ENCODE measurements at regions not wholly inside any gene's neighbourhood (a gene's known extent, or its start where the extent isn't known, plus 50 kb on each side); places are given as distances from the start of the nearest gene placed in this dataset.

GRCh38 chr5:99061711-99062110 lies 132.9 kb upstream of the CHD1 start:
- H3K9ac ChIP-seq (ENCODE audit: low read depth, low read length), result no peak overlapping the region
- H2AFZ ChIP-seq (ENCODE audit: low read depth, low read length), result no peak overlapping the region
- H4K20me1 ChIP-seq (ENCODE audit: insufficient read depth, low read length), result no peaks in the 10 kb centered on the region
- TF ChIP-seq EZH2 (IDR thresholded peaks at IDR 0.05; ENCODE audit: borderline replicate concordance, low read depth, low read length, severe bottlenecking) (no peak), CTCF (IDR thresholded peaks at IDR 0.05; ENCODE audit: borderline replicate concordance, extremely low read depth, low read length, poor library complexity, severe bottlenecking) (no peak)
- peaks cover 5% of the 10 kb centered on the region for H3K27me3 ChIP-seq (ENCODE audit: insufficient read depth, low read length, poor library complexity)
- H3K9me3 ChIP-seq (ENCODE audit: insufficient read depth, low read length, severe bottlenecking), result no peaks in the 10 kb centered on the region
- H3K4me1 ChIP-seq (ENCODE audit: insufficient read depth, low read length), result peaks cover 4% of the 10 kb centered on the region; the same call in 1 of the 2 replicates
- H3K36me3 ChIP-seq (ENCODE audit: insufficient read depth, low read length), result no peaks in the 10 kb centered on the region
- no peaks in the 10 kb centered on the region for H3K79me2 ChIP-seq (ENCODE audit: insufficient read depth, low read length)
- no peak for ATAC-seq (ENCODE audit: insufficient read depth, low read depth)
- H3K4me3 ChIP-seq (ENCODE audit: low read depth in 1 of 2, low read length in 2 of 2), result no peak overlapping the region
- H3K4me2 ChIP-seq (ENCODE audit: insufficient read depth, low read length), result no peak overlapping the region
- H3K27ac ChIP-seq (ENCODE audit: low read length), result no peak overlapping the region
- DNase-seq, result no peak

- Histone ChIP-seq H3K4me1 (ENCODE audit: insufficient read depth, low read length) (peaks cover 4% of the 10 kb centered on the region; the same call in 1 of the 2 replicates), H4K20me1 (ENCODE audit: insufficient read depth, low read length) (no peaks in the 10 kb centered on the region), H3K27me3 (ENCODE audit: insufficient read depth, low read length, poor library complexity) (peaks cover 5% of the 10 kb centered on the region), H3K9me3 (ENCODE audit: insufficient read depth, low read length, severe bottlenecking) (no peaks in the 10 kb centered on the region), H3K4me3 (ENCODE audit: low read depth in 1 of 2, low read length in 2 of 2) (no peak overlapping the region), H3K79me2 (ENCODE audit: insufficient read depth, low read length) (no peaks in the 10 kb centered on the region), H3K36me3 (ENCODE audit: insufficient read depth, low read length) (no peaks in the 10 kb centered on the region), H3K9ac (ENCODE audit: low read depth, low read length) (no peak overlapping the region), H3K27ac (ENCODE audit: low read length) (no peak overlapping the region), H2AFZ (ENCODE audit: low read depth, low read length) (no peak overlapping the region), H3K4me2 (ENCODE audit: insufficient read depth, low read length) (no peak overlapping the region)
- no peak for ATAC-seq (ENCODE audit: insufficient read depth, low read depth)
- DNase-seq, result no peak
- no peak for TF ChIP-seq EZH2 (IDR thresholded peaks at IDR 0.05; ENCODE audit: borderline replicate concordance, low read depth, low read length, severe bottlenecking)
- no peak for TF ChIP-seq CTCF (IDR thresholded peaks at IDR 0.05; ENCODE audit: borderline replicate concordance, extremely low read depth, low read length, poor library complexity, severe bottlenecking)
Measured at GRCh38 chr5:99061299-99061698, 132.5 kb upstream of the CHD1 start.

- H3K9me3 ChIP-seq (ENCODE audit: insufficient read depth, low read length, severe bottlenecking), result no peaks in the 10 kb centered on the region
- TF ChIP-seq EZH2 (IDR thresholded peaks at IDR 0.05; ENCODE audit: borderline replicate concordance, low read depth, low read length, severe bottlenecking) (no peak), CTCF (IDR thresholded peaks at IDR 0.05; ENCODE audit: borderline replicate concordance, extremely low read depth, low read length, poor library complexity, severe bottlenecking) (peak; percentile 91)
- H2AFZ ChIP-seq (ENCODE audit: low read depth, low read length), result peak overlapping the region; percentile 70
- no peak overlapping the region for H3K9ac ChIP-seq (ENCODE audit: low read depth, low read length)
- ATAC-seq (ENCODE audit: insufficient read depth, low read depth), result peak; percentile 83
- no peaks in the 10 kb centered on the region for H3K79me2 ChIP-seq (ENCODE audit: insufficient read depth, low read length)
- no peaks in the 10 kb centered on the region for H3K36me3 ChIP-seq (ENCODE audit: insufficient read depth, low read length)
- peaks cover 4% of the 10 kb centered on the region; the same call in 1 of the 2 replicates for H3K4me1 ChIP-seq (ENCODE audit: insufficient read depth, low read length)
- no peak overlapping the region for H3K4me3 ChIP-seq (ENCODE audit: low read depth in 1 of 2, low read length in 2 of 2)
- peak; percentile 81 for DNase-seq
- no peak overlapping the region for H3K27ac ChIP-seq (ENCODE audit: low read length)
- H3K4me2 ChIP-seq (ENCODE audit: insufficient read depth, low read length), result peak overlapping the region; percentile 51
- peaks cover 5% of the 10 kb centered on the region for H3K27me3 ChIP-seq (ENCODE audit: insufficient read depth, low read length, poor library complexity)
- H4K20me1 ChIP-seq (ENCODE audit: insufficient read depth, low read length), result no peaks in the 10 kb centered on the region
Measured at GRCh38 chr5:99060306-99061261, 131.8 kb upstream of the CHD1 start.
